NCI-H2196 treated with DMSO at 0.1 percent for 48 hours (cell line): ENCODE measurements at regions not wholly inside any gene's neighbourhood (a gene's known extent, or its start where the extent isn't known, plus 50 kb on each side); places are given as distances from the start of the nearest gene placed in this dataset.
A peak's percentile ranks its signal among the peaks of the same experiment; 100 is the strongest.

Experiments
- DNase-seq: peaks from one replicate; lab custom pipeline; 2025; ENCODE audit not compliant: unreplicated experiment; lab: John Stamatoyannopoulos, UW

DNA sequence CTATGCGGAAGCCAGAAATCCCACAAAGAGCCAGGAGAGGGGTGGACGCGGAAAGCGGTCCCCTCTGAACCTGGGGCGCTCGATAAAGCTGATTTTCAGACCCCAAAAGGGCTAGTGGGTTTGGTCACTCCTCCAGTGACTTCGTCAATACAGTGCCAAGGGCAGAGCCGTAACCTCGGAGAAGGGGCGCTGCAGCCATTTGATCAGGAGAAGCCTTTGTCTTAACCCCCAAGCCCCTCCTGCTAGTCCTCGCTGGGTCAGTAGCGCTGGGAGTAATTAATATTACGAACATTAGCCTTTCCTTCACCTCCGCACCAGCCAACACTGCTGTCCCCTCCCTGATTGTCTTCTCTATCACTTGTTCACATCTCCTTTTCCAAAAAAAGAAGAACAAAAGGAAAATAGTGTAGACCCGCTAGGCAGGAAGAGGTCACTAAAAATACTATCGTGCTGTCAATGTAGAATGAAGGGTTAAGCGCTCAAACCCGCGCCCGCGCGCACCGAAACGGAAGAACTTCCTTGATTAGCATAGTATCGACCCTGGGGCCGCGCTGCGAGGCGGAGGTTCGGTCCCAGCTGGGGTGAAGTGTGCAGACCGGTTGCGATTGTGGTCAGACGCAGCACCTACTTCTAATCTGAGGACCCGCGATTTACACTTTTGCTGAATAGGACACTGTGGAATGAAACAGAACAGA lies 63.2 kb upstream of the MAPRE2 start:
- DNase-seq = no peak

DNA sequence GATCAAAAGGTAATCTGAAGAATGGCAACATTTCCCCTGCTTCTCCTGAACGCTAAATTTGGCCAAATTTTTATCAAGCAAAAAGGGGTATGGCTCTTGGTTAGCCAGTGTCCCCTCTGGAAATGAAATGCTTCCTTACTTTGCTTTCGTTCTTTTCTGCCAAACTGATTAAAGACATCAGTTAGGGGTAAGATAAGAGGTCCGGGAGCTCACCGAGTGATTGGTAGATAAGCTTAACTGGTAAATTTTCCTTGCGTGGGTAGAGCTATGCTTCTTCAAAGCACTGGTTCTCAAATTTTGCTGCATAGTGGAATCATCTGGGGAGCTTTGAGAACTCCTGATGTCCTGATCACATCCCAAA lies 62.7 kb upstream of the MAPRE2 start:
- no peak for DNase-seq

- peak; percentile 71 for DNase-seq
These were observed 62.1 kb upstream of the MAPRE2 start for GRCh38 chr18:34978953-34979608.

DNA sequence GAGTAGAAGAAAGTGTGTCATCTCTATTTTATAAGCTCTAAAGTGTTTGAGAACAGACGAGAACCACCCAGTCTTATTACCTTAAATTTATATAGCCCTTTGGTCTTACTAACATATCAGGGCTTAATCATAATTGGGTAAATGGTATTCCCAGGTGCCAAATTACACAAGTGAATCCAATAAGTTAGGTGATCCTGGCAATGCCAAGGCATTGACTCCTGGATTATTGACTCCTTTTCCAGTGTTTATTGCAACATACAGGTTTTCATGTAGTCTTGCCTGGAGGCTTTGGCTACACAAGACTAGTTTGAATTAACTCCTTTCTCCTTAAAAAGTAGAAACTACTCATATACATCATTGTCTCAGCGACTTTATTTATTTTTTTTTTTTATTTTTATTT lies 59.7 kb upstream of the MAPRE2 start:
- DNase-seq = no peak

- no peak for DNase-seq
These were observed 55.2 kb upstream of the MAPRE2 start for GRCh38 chr18:34985963-34986362.

- DNase-seq = no peak
These were observed 50.6 kb upstream of the MAPRE2 start for GRCh38 chr18:34990597-34990996.

DNA sequence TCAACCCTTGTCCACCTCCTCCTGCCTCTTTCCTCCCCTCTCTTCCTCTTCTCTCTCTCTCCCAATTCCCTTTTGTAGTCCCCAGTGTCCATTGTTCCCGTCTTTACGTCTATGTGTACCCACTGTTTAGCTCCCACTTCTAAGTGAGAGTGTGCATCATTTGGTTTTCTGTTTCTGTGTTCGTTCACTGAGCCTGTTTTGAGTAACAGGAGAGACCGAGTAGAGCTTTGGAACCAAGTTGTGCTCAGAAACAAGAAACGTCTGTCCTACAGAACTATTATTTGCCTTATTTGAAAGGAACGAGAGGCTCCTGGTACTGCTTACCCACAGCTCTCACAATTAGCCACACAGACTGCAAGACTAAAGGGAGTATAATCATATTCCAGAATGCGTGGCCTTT lies 50.1 kb upstream of the MAPRE2 start:
- no peak for DNase-seq
